ENCODE measurements at regions not wholly inside any gene's neighbourhood (a gene's known extent, or its start where the extent isn't known, plus 50 kb on each side); places are given as distances from the start of the nearest gene placed in this dataset.

GRCh38 chr3:102200126-102200525 lies 234.7 kb upstream of the ZPLD1 start:
- TF ChIP-seq EZH2 (IDR thresholded peaks at IDR 0.05; ENCODE audit: borderline replicate concordance, insufficient read depth, low read depth, low read length, poor library complexity, severe bottlenecking) (no peak), CTCF (IDR thresholded peaks at IDR 0.05) (no peak)

Measured in B cell (primary cell).